ENCODE measurements at regions not wholly inside any gene's neighbourhood (a gene's known extent, or its start where the extent isn't known, plus 50 kb on each side); places are given as distances from the start of the nearest gene placed in this dataset.

GRCh38 chr1:169024800-169025271 lies 81.7 kb upstream of the ATP1B1 start:
- TF ChIP-seq CTCF (IDR thresholded peaks at IDR 0.05), result no peak
- no peak for TF ChIP-seq POLR2A (IDR thresholded peaks at IDR 0.05)
